Adrenal gland (tissue), 5 donors: ENCODE measurements at regions not wholly inside any gene's neighbourhood (a gene's known extent, or its start where the extent isn't known, plus 50 kb on each side); places are given as distances from the start of the nearest gene placed in this dataset.

Source experiments
- CTCF ChIP-seq, 6 experiments: fragments of 450-650 bp in 4 of 6; fragments of 200-600 bp in 2 of 6; sonication (generic) in 1 of 6; IDR thresholded peaks; 1 replicate in 5 of 6; 2 replicates in 1 of 6; pipeline versions ENCODE4 v1.5.1 to v1.8.0; 2016 to 2021; ENCODE audit warnings: antibody characterized with exemption in 6 of 6, mild to moderate bottlenecking in 2 of 6, moderate library complexity in 1 of 6
- POLR2A ChIP-seq, 2 donors: fragments of 450-650 bp; IDR thresholded peaks; one replicate each; pipeline ENCODE4 v1.6.1; 2017; ENCODE audit warnings: antibody characterized with exemption in 2 of 2, mild to moderate bottlenecking in 2 of 2, moderate library complexity in 1 of 2
- donor health status: DM: no; HTN: no; CAD: no.

GRCh38 chr3:145754605-145755289, 406.2 kb downstream of the PLOD2 start:
- TF ChIP-seq CTCF (IDR thresholded peaks at IDR 0.05) (no peak), POLR2A (IDR thresholded peaks at IDR 0.05) (no peak)
